GM12878 (cell line): ENCODE measurements at regions not wholly inside any gene's neighbourhood (a gene's known extent, or its start where the extent isn't known, plus 50 kb on each side); places are given as distances from the start of the nearest gene placed in this dataset.

ENCODE experiments used
- ATAC-seq: fragments of 200-7000 bp; cut with Tn5 transposase; 3 replicates; pipeline ENCODE4 v1.9.1; 2020; ENCODE audit warnings: mild to moderate bottlenecking, moderate library complexity
- BruUV-seq: library from RNA; stranded (reverse); fragments of 400-500 nt; replicated peaks from 2 replicates; lab custom pipeline; 2021; lab: Mats Ljungman, UMichigan
- CTCF ChIA-PET: fragments of 300-600 bp; sonication (Branson Sonifier 250); formaldehyde crosslinking; extraction: SDS; loops from one replicate; lab custom pipeline; 2021; ENCODE audit warnings: inconsistent platforms; lab: Yijun Ruan, JAX
- POLR2A ChIA-PET: fragments of 350-600 bp; formaldehyde crosslinking; extraction: SDS; loops from one replicate; lab custom pipeline; 2021; ENCODE audit warnings: inconsistent platforms; lab: Charles Lee
- RAD21 ChIA-PET: fragments of 300-600 bp; sonication (Branson Sonifier 250); formaldehyde crosslinking; loops from one replicate; lab custom pipeline; 2023; ENCODE audit warnings: antibody characterized with exemption; ENCODE audit not compliant: unreplicated experiment; lab: Charles Lee
- SMC1A ChIA-PET: fragments of 300-600 bp; sonication (Branson Sonifier 250); formaldehyde crosslinking; loops from one replicate; lab custom pipeline; 2023; ENCODE audit not compliant: unreplicated experiment, uncharacterized antibody; lab: Charles Lee
- DNase-seq: peaks from one replicate; pipeline ENCODE4 v3.0.0-alpha.2; 2011; ENCODE audit warnings: low read depth, low spot score
- FAIRE-seq: peaks from 3 replicates; lab custom pipeline; 2011; peaks lifted over from hg19 to GRCh38; lab: Jason Lieb, UNC
- H2AFZ ChIP-seq: 2 replicates; pipeline ENCODE4 v1.6.0; 2011; ENCODE audit warnings: low read depth, low read length, control low read depth; ENCODE audit not compliant: control insufficient read depth
- H3K27ac ChIP-seq: 2 replicates; pipeline ENCODE4 v1.5.1; 2011; ENCODE audit warnings: control low read depth; ENCODE audit not compliant: control insufficient read depth, insufficient read depth
- H3K27me3 ChIP-seq, 2 experiments: replicated peaks in 1 of 2; 2 replicates each; pipeline versions ENCODE4 v1.6.0 to v1.6.1; 2011; ENCODE audit warnings: low read length in 1 of 2; ENCODE audit not compliant: control insufficient read depth in 2 of 2, insufficient read depth in 2 of 2
- H3K36me3 ChIP-seq, 2 experiments: 2 replicates each; pipeline ENCODE4 v1.5.1; 2011; ENCODE audit warnings: low read length in 1 of 2; ENCODE audit not compliant: control insufficient read depth in 2 of 2, insufficient read depth in 2 of 2
- H3K4me1 ChIP-seq: 2 replicates; pipeline ENCODE4 v1.6.1; 2011; ENCODE audit warnings: mild to moderate bottlenecking, low read length, moderate library complexity, mixed read lengths; ENCODE audit not compliant: control insufficient read depth, insufficient read depth
- H3K4me2 ChIP-seq: 2 replicates; pipeline ENCODE4 v1.6.0; 2011; ENCODE audit warnings: control low read depth; ENCODE audit not compliant: control insufficient read depth, insufficient read depth
- H3K4me3 ChIP-seq: fragments of 200-600 bp; sonication (generic); 2 replicates; pipeline ENCODE4 v1.5.1; 2016
- H3K79me2 ChIP-seq: 2 replicates; pipeline ENCODE4 v1.6.0; 2011; ENCODE audit warnings: low read length; ENCODE audit not compliant: control insufficient read depth, insufficient read depth
- H3K9ac ChIP-seq: 2 replicates; pipeline ENCODE4 v1.8.0; 2011; ENCODE audit warnings: low read length, control low read depth, mixed read lengths; ENCODE audit not compliant: control insufficient read depth, insufficient read depth
- H3K9me3 ChIP-seq: replicated peaks from 3 replicates; pipeline ENCODE4 v1.5.1; 2011; ENCODE audit warnings: mild to moderate bottlenecking, low read length; ENCODE audit not compliant: control insufficient read depth, insufficient read depth
- H4K20me1 ChIP-seq: 2 replicates; pipeline ENCODE4 v1.6.0; 2011; ENCODE audit not compliant: control insufficient read depth, insufficient read depth
- ATF2 ChIP-seq: IDR thresholded peaks from 2 replicates; pipeline ENCODE4 v1.6.1; 2012; ENCODE audit warnings: low read length, inconsistent platforms
- BCL11A ChIP-seq: IDR thresholded peaks from 2 replicates; pipeline ENCODE4 v1.6.1; 2011; ENCODE audit warnings: low read depth, low read length
- BHLHE40 ChIP-seq, 2 experiments: fragments of 450-650 bp in 1 of 2; IDR thresholded peaks; 2 replicates each; pipeline ENCODE4 v1.6.1; 2011 to 2017; ENCODE audit warnings: low read depth in 2 of 2, borderline replicate concordance in 1 of 2, improper control_type of control experiment in 1 of 2, low read length in 1 of 2, mild to moderate bottlenecking in 1 of 2
- CBFB ChIP-seq: IDR thresholded peaks from 2 replicates; pipeline ENCODE4 v1.6.1; 2016; ENCODE audit warnings: antibody characterized with exemption, low read depth
- CBX3 ChIP-seq: fragments of 200-600 bp; sonication (generic); IDR thresholded peaks from 2 replicates; pipeline ENCODE4 v1.6.1; 2016; ENCODE audit warnings: low read depth, borderline replicate concordance
- CREM ChIP-seq: IDR thresholded peaks from 2 replicates; pipeline ENCODE4 v1.6.1; 2014; ENCODE audit warnings: antibody characterized with exemption, low read depth
- IKZF1 ChIP-seq: fragments of 450-650 bp; conservative IDR thresholded peaks from 2 replicates; pipeline ENCODE4 v1.6.1; 2017; ENCODE audit warnings: antibody characterized with exemption, mild to moderate bottlenecking
- IRF4 ChIP-seq: IDR thresholded peaks from 2 replicates; pipeline ENCODE4 v1.6.1; 2011; ENCODE audit warnings: low read depth, low read length
- KAT2A ChIP-seq: conservative IDR thresholded peaks from 2 replicates; pipeline ENCODE4 v1.6.1; 2011; ENCODE audit warnings: low read depth, low read length; ENCODE audit not compliant: control insufficient read depth
- MYB ChIP-seq: fragments of 150-350 bp; IDR thresholded peaks from 2 replicates; pipeline ENCODE4 v1.6.1; 2014; ENCODE audit warnings: mild to moderate bottlenecking, low read depth, low read length, borderline replicate concordance
- NFIC ChIP-seq: IDR thresholded peaks from 2 replicates; pipeline ENCODE4 v1.6.1; 2012; ENCODE audit warnings: low read depth, mild to moderate bottlenecking, inconsistent platforms, low read length, moderate library complexity
- NFXL1 ChIP-seq: fragments of 450-650 bp; IDR thresholded peaks from 2 replicates; pipeline ENCODE4 v1.6.1; 2017; ENCODE audit warnings: antibody characterized with exemption, mild to moderate bottlenecking, borderline replicate concordance
- NFYA ChIP-seq: IDR thresholded peaks from 2 replicates; pipeline ENCODE4 v1.6.1; 2011; ENCODE audit warnings: low read depth, mild to moderate bottlenecking, low read length, improper control_type of control experiment, borderline replicate concordance
- NRF1 ChIP-seq: conservative IDR thresholded peaks from 2 replicates; pipeline ENCODE4 v1.6.1; 2011; ENCODE audit warnings: mild to moderate bottlenecking, low read depth, low read length, improper control_type of control experiment
- PBX3 ChIP-seq: IDR thresholded peaks from 2 replicates; pipeline ENCODE4 v1.6.1; 2011; ENCODE audit warnings: mild to moderate bottlenecking, low read depth, low read length, moderate library complexity; ENCODE audit not compliant: insufficient replicate concordance
- RELB ChIP-seq: fragments of 450-650 bp; IDR thresholded peaks from 2 replicates; pipeline ENCODE4 v1.6.1; 2017; ENCODE audit warnings: low read depth, mild to moderate bottlenecking, moderate library complexity
- SKIL ChIP-seq: fragments of 450-650 bp; IDR thresholded peaks from 2 replicates; pipeline ENCODE4 v1.6.1; 2017; ENCODE audit warnings: mild to moderate bottlenecking, low read depth, inconsistent platforms; ENCODE audit not compliant: poor library complexity, severe bottlenecking
- SMARCA5 ChIP-seq: fragments of 450-650 bp; IDR thresholded peaks from 2 replicates; pipeline ENCODE4 v1.6.1; 2017; ENCODE audit warnings: mild to moderate bottlenecking
- TARDBP ChIP-seq: IDR thresholded peaks from 2 replicates; pipeline ENCODE4 v1.6.1; 2016; ENCODE audit warnings: borderline replicate concordance
- WGBS: methylation state at CpG from one replicate; pipeline ENCODE4 v1.1.6; 2016; ENCODE audit warnings: low lambda C conversion rate; ENCODE audit not compliant: insufficient replicate concordance, insufficient coverage; ENCODE audit errors: missing lambda C conversion rate; 5-methylcytosine and 5-hydroxymethylcytosine counted together
- in situ Hi-C: fragments of 300-500 bp; cut with MboI; formaldehyde crosslinking; loops from 9 replicates; pipeline ENCODE4 v1.14.3; 2018; ENCODE audit warnings: mixed read lengths
- intact Hi-C: fragments of 100-400 bp; cut with micrococcal nuclease; formaldehyde crosslinking; loops from one replicate; pipeline ENCODE4 v1.14.2; 2022; ENCODE audit not compliant: unreplicated experiment

- TF ChIP-seq BHLHE40 (IDR thresholded peaks at IDR 0.05; ENCODE audit: borderline replicate concordance in 1 of 2, low read depth in 2 of 2, low read length in 1 of 2) = no peak
Observed at GRCh38 chr14:88079624-88080023, 74.7 kb downstream of the GPR65 start (continued).

- ChIA-PET CTCF (no interaction called here), SMC1A (no interaction called here), RAD21 (no interaction called here), POLR2A (no interaction called here)
- no peak for FAIRE-seq
- no peaks in the 10 kb centered on the region for H3K9me3 ChIP-seq
- intact Hi-C loops (no loop called here), in situ Hi-C loops (no loop called here)
- no peak overlapping the region for H2AFZ ChIP-seq
- H3K9ac ChIP-seq = no peak overlapping the region
- ATAC-seq = no peak
- H4K20me1 ChIP-seq = no peaks in the 10 kb centered on the region
- no peak overlapping the region for H3K27ac ChIP-seq
- 86% methylated on average over 1 of the region's 1 CpG for WGBS
- no peak overlapping the region for H3K4me2 ChIP-seq
- H3K4me1 ChIP-seq = no peaks in the 10 kb centered on the region
- H3K4me3 ChIP-seq = no peak overlapping the region
- H3K36me3 ChIP-seq = no peaks in the 10 kb centered on the region
- DNase-seq = no peak
- no peaks in the 10 kb centered on the region for H3K79me2 ChIP-seq
- no TSS peak for BruUV-seq
- H3K27me3 ChIP-seq = no peaks in the 10 kb centered on the region; a peak in 2 of 4 replicates
- TF ChIP-seq MYB (no peak), NFIC (no peak), CBX3 (no peak), RELB (no peak), SMARCA5 (no peak), NFXL1 (no peak), NFYA (no peak), KAT2A (no peak), BCL11A (no peak), IRF4 (no peak), IKZF1 (no peak), ATF2 (no peak), SKIL (no peak), NRF1 (no peak), TARDBP (no peak), PBX3 (no peak), CBFB (no peak), CREM (no peak)
Observed at GRCh38 chr14:88085736-88086135, 80.8 kb downstream of the GPR65 start.
